Uterus (tissue), 3 donors: ENCODE measurements at regions not wholly inside any gene's neighbourhood (a gene's known extent, or its start where the extent isn't known, plus 50 kb on each side); places are given as distances from the start of the nearest gene placed in this dataset.

Experiments
- DNase-seq, 2 donors: peaks; one replicate each; pipeline ENCODE4 v3.0.0-alpha.2; 2019 to 2020
- H3K27ac ChIP-seq, 2 donors: fragments of 200-600 bp; sonication (generic); 1 replicate in 1 of 2; 2 replicates in 1 of 2; pipeline ENCODE4 v1.5.1; 2016 to 2018
- H3K27me3 ChIP-seq, 2 donors: fragments of 200-600 bp; sonication (generic); one replicate each; pipeline ENCODE4 v1.5.1; 2018 to 2019; ENCODE audit warnings: control low read depth in 1 of 2
- H3K36me3 ChIP-seq, 2 donors: fragments of 200-600 bp; sonication (generic); one replicate each; pipeline ENCODE4 v1.5.1; 2019; ENCODE audit warnings: control low read depth in 1 of 2
- H3K4me1 ChIP-seq, 2 donors: fragments of 200-600 bp; sonication (generic); one replicate each; pipeline ENCODE4 v1.5.1; 2018 to 2019; ENCODE audit warnings: control low read depth in 1 of 2
- H3K4me3 ChIP-seq, 2 donors: fragments of 200-600 bp; sonication (generic); 1 replicate in 1 of 2; 2 replicates in 1 of 2; pipeline ENCODE4 v1.5.1; 2018 to 2019; ENCODE audit warnings: mild to moderate bottlenecking in 1 of 2
- H3K9me3 ChIP-seq, 2 donors: fragments of 200-600 bp; sonication (generic); one replicate each; pipeline ENCODE4 v1.5.1; 2019; ENCODE audit warnings: control low read depth in 1 of 2
- CTCF ChIP-seq, 4 experiments: fragments of 200-600 bp in 2 of 4; fragments of 450-650 bp in 2 of 4; sonication (generic) in 2 of 4; IDR thresholded peaks; one replicate each; pipeline ENCODE4 v1.5.1; 2016 to 2019; ENCODE audit warnings: antibody characterized with exemption in 4 of 4, mild to moderate bottlenecking in 2 of 4, moderate library complexity in 1 of 4
- POLR2A ChIP-seq, 2 donors: fragments of 450-650 bp; IDR thresholded peaks; one replicate each; pipeline ENCODE4 v1.6.1; 2016; ENCODE audit warnings: antibody characterized with exemption in 2 of 2, mild to moderate bottlenecking in 1 of 2, moderate library complexity in 1 of 2
- intact Hi-C: fragments of 100-400 bp; cut with DNase I; formaldehyde crosslinking; loops from one replicate; pipeline ENCODE4 v1.15.1; 2023; ENCODE audit warnings: low total_unique reads
- donor health status: DM: yes; HTN: yes; CAD: no.

GRCh38 chr4:8761167-8761823 lies 110.3 kb downstream of the HMX1 start:
- TF ChIP-seq CTCF (IDR thresholded peaks at IDR 0.05), result no peak
- TF ChIP-seq POLR2A (IDR thresholded peaks at IDR 0.05), result no peak
- H3K36me3 ChIP-seq, result no peaks in the 10 kb centered on the region
- no peak overlapping the region for H3K4me3 ChIP-seq
- no peak overlapping the region for H3K27ac ChIP-seq
- H3K9me3 ChIP-seq, result no peaks in the 10 kb centered on the region
- DNase-seq, result no peak
- no peaks in the 10 kb centered on the region for H3K27me3 ChIP-seq
- no peaks in the 10 kb centered on the region for H3K4me1 ChIP-seq
- intact Hi-C loops, result no loop called here

- Histone ChIP-seq H3K4me3 (no peak overlapping the region), H3K9me3 (no peaks in the 10 kb centered on the region), H3K36me3 (no peaks in the 10 kb centered on the region), H3K27me3 (no peaks in the 10 kb centered on the region), H3K4me1 (no peaks in the 10 kb centered on the region), H3K27ac (no peak overlapping the region)
- intact Hi-C loops, result no loop called here
- TF ChIP-seq POLR2A (IDR thresholded peaks at IDR 0.05), result no peak
- no peak for TF ChIP-seq CTCF (IDR thresholded peaks at IDR 0.05)
- DNase-seq, result no peak
Measured at GRCh38 chr4:8760561-8760960, 111.1 kb downstream of the HMX1 start.

- H3K27ac ChIP-seq, result no peak overlapping the region
- H3K4me1 ChIP-seq, result no peaks in the 10 kb centered on the region
- no peaks in the 10 kb centered on the region for H3K36me3 ChIP-seq
- no peaks in the 10 kb centered on the region for H3K9me3 ChIP-seq
- DNase-seq, result no peak
- TF ChIP-seq POLR2A (IDR thresholded peaks at IDR 0.05) (no peak), CTCF (IDR thresholded peaks at IDR 0.05) (no peak)
- no peaks in the 10 kb centered on the region for H3K27me3 ChIP-seq
- intact Hi-C loops, result no loop called here
- H3K4me3 ChIP-seq, result no peak overlapping the region
Measured at GRCh38 chr4:8759987-8760386, 111.7 kb downstream of the HMX1 start.

- H3K36me3 ChIP-seq, result no peaks in the 10 kb centered on the region
- no peak overlapping the region for H3K27ac ChIP-seq
- no peaks in the 10 kb centered on the region for H3K4me1 ChIP-seq
- H3K9me3 ChIP-seq, result no peaks in the 10 kb centered on the region
- no peak for DNase-seq
- H3K27me3 ChIP-seq, result no peaks in the 10 kb centered on the region
- no peak overlapping the region for H3K4me3 ChIP-seq
- TF ChIP-seq POLR2A (IDR thresholded peaks at IDR 0.05) (no peak), CTCF (IDR thresholded peaks at IDR 0.05) (no peak)
- intact Hi-C loops, result no loop called here
Measured at GRCh38 chr4:8756816-8757215, 114.8 kb downstream of the HMX1 start.

GRCh38 chr4:8754634-8755589 lies 116.7 kb downstream of the HMX1 start:
- intact Hi-C loops, result no loop called here
- Histone ChIP-seq H3K27ac (no peak overlapping the region), H3K4me1 (no peaks in the 10 kb centered on the region), H3K36me3 (no peaks in the 10 kb centered on the region), H3K27me3 (no peaks in the 10 kb centered on the region), H3K4me3 (no peak overlapping the region), H3K9me3 (no peaks in the 10 kb centered on the region)
- TF ChIP-seq CTCF (IDR thresholded peaks at IDR 0.05), result no peak
- no peak for TF ChIP-seq POLR2A (IDR thresholded peaks at IDR 0.05)
- DNase-seq, result no peak
